ENCODE measurements at regions not wholly inside any gene's neighbourhood (a gene's known extent, or its start where the extent isn't known, plus 50 kb on each side); places are given as distances from the start of the nearest gene placed in this dataset.
"Not testable (repeated sequence)": the region's sequence is repeated elsewhere in the genome, so short reads cannot be mapped to it uniquely, and the experiment has no call there.

DNA sequence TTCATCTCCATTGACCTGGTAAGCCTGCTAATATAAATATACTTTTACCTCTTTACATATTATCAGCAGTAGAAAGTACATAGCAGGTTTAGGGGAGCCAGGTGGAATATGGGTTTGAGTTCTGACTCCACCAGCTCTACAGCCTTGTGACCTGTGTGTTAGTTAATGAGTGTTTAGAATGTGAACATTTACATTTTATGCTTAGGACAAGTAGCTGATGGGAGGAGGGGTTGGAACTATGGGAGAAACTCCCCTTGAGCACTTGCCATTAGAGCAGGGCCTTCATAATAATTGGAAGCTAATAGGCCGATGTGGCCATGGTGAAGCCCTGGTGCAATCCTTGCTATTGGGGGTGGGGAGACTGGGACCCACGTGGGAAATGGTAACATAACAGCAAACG lies 148.3 kb upstream of the NTRK2 start:
- no peaks in the 10 kb centered on the region for H3K36me3 ChIP-seq
- H3K4me1 ChIP-seq: no peaks in the 10 kb centered on the region
- intact Hi-C loops (cut with DNase I; ENCODE audit: low total_unique reads): no loop called here
- no peak overlapping the region for H3K4me3 ChIP-seq
- no peak for DNase-seq
- no peak overlapping the region for H3K27ac ChIP-seq
- H3K9me3 ChIP-seq: no peaks in the 10 kb centered on the region
- no peaks in the 10 kb centered on the region for H3K27me3 ChIP-seq
- TF ChIP-seq POLR2A (IDR thresholded peaks at IDR 0.05): no peak

DNA sequence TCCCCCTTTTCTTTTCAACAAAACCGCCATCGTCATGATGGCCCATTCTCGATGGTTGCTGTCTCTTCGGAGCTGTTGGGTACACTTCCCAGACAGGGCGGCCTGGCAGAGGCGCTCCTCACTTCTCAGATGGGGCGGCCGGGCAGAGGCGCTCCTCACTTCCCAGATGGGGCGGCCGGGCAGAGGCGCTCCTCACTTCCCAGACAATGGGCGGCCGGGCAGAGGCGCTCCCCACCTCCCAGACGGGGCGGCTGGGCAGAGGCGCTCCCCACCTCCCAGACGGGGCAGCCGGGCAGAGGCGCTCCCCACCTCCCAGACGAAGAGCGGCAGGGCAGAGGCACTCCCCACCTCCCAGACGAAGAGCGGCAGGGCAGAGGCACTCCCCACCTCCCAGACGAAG lies 143.3 kb upstream of the NTRK2 start:
- intact Hi-C loops (cut with DNase I; ENCODE audit: low total_unique reads); H3K27ac ChIP-seq; H3K36me3 ChIP-seq; H3K9me3 ChIP-seq; H3K4me3 ChIP-seq; H3K27me3 ChIP-seq; DNase-seq; H3K4me1 ChIP-seq: not testable (repeated sequence)

DNA sequence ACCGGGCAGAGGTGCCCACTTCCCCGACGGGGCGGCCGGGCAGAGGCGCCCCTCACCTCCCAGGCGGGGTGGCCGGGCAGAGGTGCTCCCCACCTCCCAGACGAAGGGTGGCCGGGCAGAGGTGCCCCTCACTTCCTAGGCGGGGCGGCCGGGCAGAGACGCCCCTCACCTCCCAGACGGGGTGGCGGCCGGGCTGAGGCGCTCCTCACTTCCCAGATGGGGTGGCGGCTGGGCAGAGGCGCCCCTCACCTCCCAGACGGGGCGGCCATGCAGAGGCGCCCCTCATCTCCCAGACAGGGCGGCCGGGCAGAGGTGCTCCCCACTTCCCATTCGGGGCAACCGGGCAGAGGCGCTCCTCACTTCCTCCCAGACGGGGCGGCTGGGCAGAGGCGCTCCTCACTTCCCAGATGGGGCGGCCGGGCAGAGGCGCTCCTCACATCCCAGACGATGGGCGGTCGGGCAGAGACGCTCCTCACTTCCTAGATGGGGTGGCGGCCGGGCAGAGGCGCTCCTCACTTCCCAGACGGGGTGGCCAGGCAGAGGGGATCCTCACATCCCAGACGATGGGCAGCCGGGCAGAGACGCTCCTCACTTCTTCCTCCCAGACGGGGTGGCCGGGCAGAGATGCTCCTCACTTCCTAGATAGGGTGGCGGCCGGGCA lies 142.3 kb upstream of the NTRK2 start:
- intact Hi-C loops (cut with DNase I; ENCODE audit: low total_unique reads); H3K9me3 ChIP-seq; DNase-seq; H3K27me3 ChIP-seq; H3K36me3 ChIP-seq; H3K4me1 ChIP-seq; H3K4me3 ChIP-seq; H3K27ac ChIP-seq: not testable (repeated sequence)

DNA sequence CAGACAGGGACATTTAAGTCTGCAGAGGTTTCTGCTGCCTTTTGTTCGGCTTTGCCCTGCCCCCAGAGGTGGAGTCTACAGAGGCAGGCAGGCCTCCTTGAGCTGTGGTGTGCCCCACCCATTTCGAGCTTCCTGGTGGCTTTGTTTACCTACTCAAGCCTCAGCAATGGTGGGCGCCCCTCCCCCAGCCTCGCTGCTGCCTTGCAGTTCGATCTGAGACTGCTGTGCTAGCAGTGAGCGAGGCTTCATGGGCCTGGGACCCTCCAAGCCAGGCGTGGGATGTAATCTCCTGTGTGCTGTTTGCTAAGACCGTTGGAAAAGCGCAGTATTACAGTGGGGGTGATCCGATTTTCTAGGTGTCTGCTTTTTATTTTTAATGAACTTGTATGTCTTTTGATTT lies 133.6 kb upstream of the NTRK2 start:
- H3K4me3 ChIP-seq; DNase-seq; H3K27ac ChIP-seq; H3K4me1 ChIP-seq; H3K36me3 ChIP-seq; H3K27me3 ChIP-seq; H3K9me3 ChIP-seq; intact Hi-C loops (cut with DNase I; ENCODE audit: low total_unique reads): not testable (repeated sequence)

DNA sequence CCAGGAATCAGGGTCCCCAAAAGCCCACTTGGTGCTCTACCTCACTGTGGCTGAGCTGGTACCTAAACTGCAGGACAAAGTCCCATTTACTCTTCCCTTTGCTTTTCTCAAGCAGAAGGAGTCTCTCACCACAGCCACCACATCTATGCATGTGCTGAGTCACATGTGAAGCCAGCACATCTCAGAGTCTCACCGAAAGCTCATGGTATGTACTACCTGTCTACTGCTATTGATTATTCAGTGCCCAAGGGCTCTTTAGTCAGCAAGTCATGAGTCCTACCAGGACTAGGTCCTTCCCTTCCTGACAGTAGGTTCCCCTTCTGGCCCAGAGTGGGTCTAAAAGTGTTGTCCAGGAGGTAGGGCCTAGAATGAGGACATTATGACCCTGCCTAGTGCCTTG lies 130.7 kb upstream of the NTRK2 start:
- no peak overlapping the region for H3K4me3 ChIP-seq
- no peaks in the 10 kb centered on the region for H3K4me1 ChIP-seq
- DNase-seq: no peak
- no peak overlapping the region for H3K27ac ChIP-seq
- H3K27me3 ChIP-seq: no peaks in the 10 kb centered on the region
- TF ChIP-seq, protein P1, sequence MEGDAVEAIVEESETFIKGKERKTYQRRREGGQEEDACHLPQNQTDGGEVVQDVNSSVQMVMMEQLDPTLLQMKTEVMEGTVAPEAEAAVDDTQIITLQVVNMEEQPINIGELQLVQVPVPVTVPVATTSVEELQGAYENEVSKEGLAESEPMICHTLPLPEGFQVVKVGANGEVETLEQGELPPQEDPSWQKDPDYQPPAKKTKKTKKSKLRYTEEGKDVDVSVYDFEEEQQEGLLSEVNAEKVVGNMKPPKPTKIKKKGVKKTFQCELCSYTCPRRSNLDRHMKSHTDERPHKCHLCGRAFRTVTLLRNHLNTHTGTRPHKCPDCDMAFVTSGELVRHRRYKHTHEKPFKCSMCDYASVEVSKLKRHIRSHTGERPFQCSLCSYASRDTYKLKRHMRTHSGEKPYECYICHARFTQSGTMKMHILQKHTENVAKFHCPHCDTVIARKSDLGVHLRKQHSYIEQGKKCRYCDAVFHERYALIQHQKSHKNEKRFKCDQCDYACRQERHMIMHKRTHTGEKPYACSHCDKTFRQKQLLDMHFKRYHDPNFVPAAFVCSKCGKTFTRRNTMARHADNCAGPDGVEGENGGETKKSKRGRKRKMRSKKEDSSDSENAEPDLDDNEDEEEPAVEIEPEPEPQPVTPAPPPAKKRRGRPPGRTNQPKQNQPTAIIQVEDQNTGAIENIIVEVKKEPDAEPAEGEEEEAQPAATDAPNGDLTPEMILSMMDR (IDR thresholded peaks at IDR 0.05): no peak
- no peak for TF ChIP-seq POLR2A (IDR thresholded peaks at IDR 0.05)
- H3K9me3 ChIP-seq: no peaks in the 10 kb centered on the region
- no peaks in the 10 kb centered on the region for H3K36me3 ChIP-seq
- intact Hi-C loops (cut with DNase I; ENCODE audit: low total_unique reads): no loop called here

DNA sequence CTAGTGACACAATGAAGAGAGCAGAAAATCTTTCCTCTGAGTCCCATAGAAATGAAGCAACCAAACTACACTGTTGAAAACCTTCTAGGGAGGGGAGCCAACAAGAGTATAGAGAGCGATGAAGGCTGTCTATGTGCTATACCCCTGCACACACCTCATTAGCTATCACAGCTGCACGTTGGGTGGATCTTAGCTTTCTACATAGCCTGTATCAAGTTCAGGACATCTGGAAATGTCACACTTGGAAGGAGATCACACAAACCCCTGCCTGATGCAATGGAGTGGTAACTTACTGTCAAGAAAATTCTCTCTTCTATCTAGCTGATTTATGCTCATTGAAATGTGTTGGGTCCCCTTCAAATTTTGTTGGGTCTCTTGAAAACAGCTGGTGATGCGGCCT lies 127.0 kb upstream of the NTRK2 start:
- intact Hi-C loops (cut with DNase I; ENCODE audit: low total_unique reads): no loop called here
- H3K4me3 ChIP-seq: no peak overlapping the region
- H3K27me3 ChIP-seq: no peaks in the 10 kb centered on the region
- H3K4me1 ChIP-seq: no peaks in the 10 kb centered on the region
- TF ChIP-seq POLR2A (IDR thresholded peaks at IDR 0.05): no peak
- TF ChIP-seq, protein P1 (IDR thresholded peaks at IDR 0.05): no peak
- H3K36me3 ChIP-seq: no peaks in the 10 kb centered on the region
- H3K9me3 ChIP-seq: no peaks in the 10 kb centered on the region
- H3K27ac ChIP-seq: no peak overlapping the region
- DNase-seq: no peak

DNA sequence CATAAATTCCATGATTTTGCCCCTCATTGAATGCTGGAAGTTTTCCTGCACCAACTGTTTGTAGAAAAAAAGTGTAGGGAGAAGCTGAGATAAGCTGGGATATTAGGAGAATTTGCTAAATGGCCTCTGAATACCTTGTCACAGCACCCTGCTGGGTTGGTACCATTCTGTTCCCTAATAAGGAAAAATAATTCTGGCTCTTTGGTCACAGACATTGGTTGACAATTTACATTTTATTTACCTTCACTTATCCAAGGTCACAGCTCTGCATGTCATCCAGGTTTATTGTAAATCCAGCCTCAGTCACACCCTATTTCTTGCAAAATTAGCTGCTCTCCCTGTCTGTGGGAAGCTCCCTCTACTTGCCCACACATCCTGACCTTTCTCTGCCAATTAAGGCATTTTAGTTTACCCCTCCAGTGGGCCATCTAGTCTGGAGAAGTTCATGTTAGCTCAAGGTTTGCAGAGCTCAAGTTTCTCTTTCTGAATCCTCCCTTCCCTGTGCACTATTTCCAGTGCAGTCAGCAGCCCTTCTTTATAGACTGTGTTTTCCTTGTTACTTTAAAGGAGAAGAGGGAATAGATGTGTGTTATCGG lies 115.4 kb upstream of the NTRK2 start:
- no peak for DNase-seq
- intact Hi-C loops (cut with DNase I; ENCODE audit: low total_unique reads): no loop called here
- no peaks in the 10 kb centered on the region for H3K36me3 ChIP-seq
- no peaks in the 10 kb centered on the region for H3K4me1 ChIP-seq
- H3K27me3 ChIP-seq: no peaks in the 10 kb centered on the region
- TF ChIP-seq, protein P1 (IDR thresholded peaks at IDR 0.05): no peak
- no peak for TF ChIP-seq POLR2A (IDR thresholded peaks at IDR 0.05)
- no peak overlapping the region for H3K4me3 ChIP-seq
- no peaks in the 10 kb centered on the region for H3K9me3 ChIP-seq
- H3K27ac ChIP-seq: no peak overlapping the region

Data from uterus (tissue), 3 donors.